NK-92 treated with Interleukin-12 subunit alpha and Interleukin-12 subunit beta, amount 100 ng/mL, for 24 hours (cell line): ENCODE measurements at regions not wholly inside any gene's neighbourhood (a gene's known extent, or its start where the extent isn't known, plus 50 kb on each side); places are given as distances from the start of the nearest gene placed in this dataset.

ENCODE experiments used
- DNase-seq: peaks from one replicate; lab custom pipeline; 2025; lab: John Stamatoyannopoulos, UW

- DNase-seq = no peak
Observed at GRCh38 chr6:2535506-2535905, 215.2 kb downstream of the MYLK4 start.

GRCh38 chr6:2534406-2535042 lies 216.2 kb downstream of the MYLK4 start:
- DNase-seq = no peak

DNA sequence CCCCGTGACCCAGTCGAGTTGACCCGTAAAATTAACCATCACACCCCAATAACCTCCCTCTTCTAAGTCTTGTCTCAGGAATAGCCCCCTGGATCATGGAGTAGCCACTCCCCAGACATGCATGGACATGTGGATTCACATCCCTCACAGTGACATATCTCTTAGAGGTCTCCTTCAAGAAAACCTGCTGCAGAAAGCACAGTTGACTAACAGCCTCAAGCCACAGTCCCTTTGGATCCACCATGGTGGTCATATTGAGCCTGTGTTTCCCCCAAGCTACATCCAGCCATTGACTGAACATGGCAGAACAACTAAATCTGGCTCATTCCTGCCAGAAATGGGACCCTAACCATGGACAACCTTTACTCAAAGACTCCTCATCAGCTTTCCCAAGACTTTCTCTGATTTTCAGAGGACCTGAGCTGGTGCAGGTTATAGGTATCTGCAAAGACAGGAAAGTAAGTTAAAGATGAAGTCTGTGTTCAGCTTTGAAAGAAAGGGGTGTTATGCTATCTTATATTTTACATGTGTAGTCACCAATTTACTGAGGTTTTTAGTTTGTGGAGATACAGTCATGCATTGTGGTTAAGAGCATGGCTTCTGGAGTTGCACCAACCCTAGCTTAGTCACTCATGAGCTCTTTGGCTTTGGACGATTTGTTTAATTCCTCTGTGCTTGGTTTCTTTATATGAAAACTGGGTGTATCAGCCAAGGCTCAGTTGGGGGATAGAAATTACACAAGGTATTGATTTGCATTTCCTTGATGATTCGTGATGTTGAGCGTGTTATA lies 219.1 kb downstream of the MYLK4 start:
- peak; percentile 37 for DNase-seq

GRCh38 chr6:2529211-2529719 lies 221.5 kb downstream of the MYLK4 start:
- no peak for DNase-seq

DNA sequence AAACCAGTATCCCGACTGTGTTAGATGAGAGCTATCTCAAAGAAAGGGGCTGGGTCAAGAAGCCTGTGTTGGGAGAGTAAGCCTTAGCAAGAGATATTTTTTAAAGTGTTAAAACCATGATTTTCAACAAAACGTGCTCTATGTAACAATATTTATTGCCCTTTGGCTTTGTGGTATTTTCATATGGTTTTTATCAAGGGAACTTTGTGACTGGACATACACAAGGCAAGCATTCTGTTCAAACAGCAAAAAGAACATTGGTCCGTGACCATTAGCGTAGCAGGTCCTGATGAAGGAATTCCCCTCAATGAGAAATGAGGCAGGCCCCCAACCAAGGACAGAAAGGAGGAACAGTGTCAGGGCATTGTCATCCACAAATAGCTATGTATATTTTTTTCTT lies 222.6 kb downstream of the MYLK4 start:
- DNase-seq = no peak

DNA sequence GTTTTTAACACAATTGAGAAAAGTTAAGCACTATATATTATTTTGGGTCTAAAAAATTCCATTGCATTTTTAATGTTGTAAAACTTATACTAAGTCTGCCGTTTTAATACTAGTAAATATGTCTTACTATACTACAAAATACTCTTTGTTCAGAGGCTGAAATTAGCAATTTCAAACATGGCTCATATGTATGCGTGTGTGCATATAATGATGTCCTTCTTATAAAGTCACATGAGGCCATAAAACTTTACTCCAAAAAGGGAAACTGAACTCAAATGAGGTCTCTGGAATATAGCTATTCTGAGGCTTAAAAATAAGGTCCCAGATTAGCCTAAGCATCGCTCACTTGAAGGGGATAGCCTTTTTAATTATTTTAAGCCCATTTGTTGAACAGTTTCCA lies 224.0 kb downstream of the MYLK4 start:
- no peak for DNase-seq

- DNase-seq = no peak
Observed at GRCh38 chr6:2524090-2524489, 226.6 kb downstream of the MYLK4 start.

DNA sequence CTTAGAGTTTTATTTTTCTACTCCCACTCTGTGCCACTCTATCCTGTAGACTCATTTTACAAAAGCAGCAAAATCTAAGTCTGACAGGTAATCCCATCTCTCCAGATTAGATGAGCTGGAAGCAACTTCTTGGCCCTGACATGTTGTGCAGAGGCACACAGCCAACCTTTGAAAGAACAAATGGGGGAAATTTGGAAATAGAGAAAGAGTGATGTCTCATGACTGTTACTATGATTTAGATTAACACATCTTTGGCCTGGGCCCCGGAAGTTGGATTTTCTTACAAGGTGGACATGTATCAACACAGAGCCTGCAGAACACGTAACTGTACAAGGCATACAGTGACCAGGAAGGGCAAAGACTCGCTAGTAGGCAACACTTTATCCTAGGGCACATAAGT lies 227.7 kb downstream of the MYLK4 start:
- DNase-seq = no peak

GRCh38 chr6:2522521-2522920 lies 228.2 kb downstream of the MYLK4 start:
- peak; percentile 44 for DNase-seq

DNA sequence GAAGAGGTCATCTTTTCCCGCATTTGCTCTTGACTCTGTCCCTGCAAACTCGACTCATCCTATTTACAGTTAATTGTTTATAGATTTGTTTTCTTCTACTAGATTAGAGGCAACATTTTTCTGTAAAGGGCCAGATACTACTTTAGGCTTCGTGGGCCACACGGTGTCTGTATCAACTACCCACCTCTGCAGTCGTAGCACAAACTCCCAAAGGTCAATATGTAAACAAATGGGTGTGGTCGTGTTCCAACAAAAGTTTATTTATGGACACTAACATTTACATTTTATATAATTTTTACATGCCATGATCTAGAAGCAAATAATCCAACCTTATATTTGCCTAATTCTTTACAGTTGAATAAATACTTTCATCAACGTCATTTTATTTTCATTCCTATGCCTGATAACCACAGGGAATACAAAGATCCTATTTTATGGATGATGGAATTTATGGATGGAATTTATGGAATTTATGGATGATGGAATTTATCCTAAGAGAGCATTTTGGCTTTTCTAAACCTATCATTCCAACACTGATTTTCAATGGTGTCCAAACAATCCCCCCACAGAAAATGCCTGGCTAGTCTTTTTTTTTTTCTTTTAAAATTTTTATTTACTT lies 232.8 kb downstream of the MYLK4 start:
- no peak for DNase-seq

GRCh38 chr6:2517401-2517800 lies 233.3 kb downstream of the MYLK4 start:
- no peak for DNase-seq

GRCh38 chr6:2516059-2516458 lies 234.7 kb downstream of the MYLK4 start:
- no peak for DNase-seq

DNA sequence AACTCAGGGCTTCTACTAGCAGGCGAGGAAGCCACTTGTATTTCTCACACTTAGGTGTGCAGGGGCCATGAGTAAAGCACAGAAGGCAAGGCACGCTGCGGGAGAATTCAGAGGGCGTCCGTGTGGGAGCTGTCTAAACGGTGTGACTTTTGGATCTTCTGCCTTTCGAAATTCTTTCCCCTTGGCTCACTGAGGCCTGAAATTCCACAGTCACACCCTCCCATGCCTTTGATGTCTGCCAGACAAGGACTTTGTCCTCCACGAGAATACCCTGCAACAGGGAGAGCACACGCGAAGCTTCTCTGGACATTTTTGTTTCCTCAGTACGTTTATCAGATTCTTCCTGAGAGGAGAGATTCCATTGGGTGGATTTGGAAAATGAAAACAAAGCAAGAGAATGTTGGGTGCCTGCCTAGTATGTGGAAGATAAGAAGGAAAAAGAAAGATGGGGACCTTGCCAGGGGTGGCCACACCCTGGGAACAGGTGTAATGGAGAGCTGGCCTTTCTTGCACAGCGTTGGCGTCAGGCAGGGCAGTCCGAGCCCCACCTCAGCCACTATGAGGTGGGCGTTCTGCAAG lies 235.7 kb downstream of the MYLK4 start:
- DNase-seq = no peak

DNA sequence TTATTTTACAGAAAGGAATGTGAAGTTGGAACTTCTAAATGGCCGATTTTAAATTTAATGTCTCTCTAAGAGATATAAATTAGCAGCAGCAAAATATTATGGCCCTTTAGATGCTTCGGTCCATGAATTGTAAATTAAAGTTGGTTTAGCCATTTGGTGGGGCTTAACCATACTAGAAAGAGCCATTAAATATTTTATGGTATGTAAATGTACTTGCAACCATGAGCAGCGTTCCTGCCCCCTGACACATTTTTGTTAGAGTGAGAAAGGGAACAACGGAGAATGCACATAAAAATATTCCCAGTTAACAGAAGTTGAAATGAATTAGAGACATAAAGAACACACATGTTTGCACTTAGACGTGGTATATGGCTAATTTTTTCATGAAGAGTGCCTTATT lies 237.9 kb downstream of the MYLK4 start:
- no peak for DNase-seq

GRCh38 chr6:2510316-2510715 lies 240.4 kb downstream of the MYLK4 start:
- no peak for DNase-seq

GRCh38 chr6:2509711-2510110 lies 241.0 kb downstream of the MYLK4 start:
- no peak for DNase-seq

GRCh38 chr6:2508071-2508470 lies 242.7 kb downstream of the MYLK4 start:
- DNase-seq = no peak

- no peak for DNase-seq
Observed at GRCh38 chr6:2507521-2508037, 243.1 kb downstream of the MYLK4 start.

DNA sequence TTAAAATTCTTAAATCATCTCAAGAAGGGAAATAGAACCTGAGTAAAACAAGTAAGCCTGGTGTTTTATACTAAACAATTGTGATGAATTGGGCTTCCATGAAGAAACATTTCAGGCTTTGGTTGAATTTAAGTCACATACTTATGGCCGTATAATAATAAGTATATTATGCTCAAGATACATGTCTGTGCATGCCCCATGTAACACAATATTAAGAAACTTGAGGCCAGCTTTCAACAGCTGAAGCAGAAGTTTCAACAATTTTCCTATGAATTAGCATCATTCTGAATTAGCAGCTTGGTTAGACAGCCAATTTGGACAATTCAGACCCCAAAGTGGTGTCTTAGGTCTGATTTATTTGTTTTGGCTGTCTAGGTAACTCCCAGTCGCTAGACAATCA lies 243.7 kb downstream of the MYLK4 start:
- DNase-seq = no peak

DNA sequence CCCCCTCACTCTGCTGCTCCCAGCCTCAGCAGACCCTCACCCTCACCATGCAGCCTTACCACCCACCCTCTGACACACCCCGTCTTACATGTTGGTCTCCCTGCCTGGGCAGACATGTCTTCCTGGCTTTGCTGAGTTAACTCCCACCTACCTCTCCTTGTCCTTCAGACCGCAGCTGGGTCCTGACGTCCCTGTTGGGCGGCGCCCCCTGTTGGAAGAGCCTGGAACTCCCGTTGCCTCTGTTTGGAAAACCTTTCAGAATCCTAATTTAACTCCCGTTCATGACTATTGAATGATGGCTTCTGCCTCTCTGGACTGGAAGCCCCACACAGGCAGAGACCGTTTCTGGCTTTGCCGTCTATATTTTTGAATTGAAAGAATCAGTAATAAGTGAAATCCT lies 245.1 kb downstream of the MYLK4 start:
- no peak for DNase-seq

DNA sequence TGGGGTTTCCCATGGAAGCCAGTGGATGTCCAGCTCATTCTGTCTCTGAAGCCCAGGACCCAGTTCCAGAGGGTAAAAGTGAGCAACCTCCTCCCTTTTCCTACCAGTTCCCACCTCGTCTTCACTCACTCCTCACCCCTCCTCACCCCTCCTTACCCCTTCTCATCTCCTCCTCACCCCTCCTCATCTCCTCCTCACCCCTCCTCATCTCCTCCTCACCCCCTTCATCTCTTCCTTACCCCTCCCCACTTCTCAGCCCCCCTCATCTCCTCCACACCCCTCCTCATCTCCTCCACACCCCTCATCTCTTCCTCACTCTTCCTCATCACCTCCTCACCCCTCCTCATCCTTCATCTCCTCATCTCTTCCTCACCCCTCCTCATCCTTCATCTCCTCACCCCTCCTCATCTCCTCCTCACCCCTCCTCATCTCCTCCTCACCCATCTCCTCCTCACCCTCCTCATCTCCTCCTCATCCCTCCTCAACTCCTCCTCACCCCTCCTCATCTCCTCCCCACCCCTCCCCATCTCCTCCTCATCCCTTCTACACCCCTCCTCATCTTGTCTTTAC lies 246.1 kb downstream of the MYLK4 start:
- no peak for DNase-seq

DNA sequence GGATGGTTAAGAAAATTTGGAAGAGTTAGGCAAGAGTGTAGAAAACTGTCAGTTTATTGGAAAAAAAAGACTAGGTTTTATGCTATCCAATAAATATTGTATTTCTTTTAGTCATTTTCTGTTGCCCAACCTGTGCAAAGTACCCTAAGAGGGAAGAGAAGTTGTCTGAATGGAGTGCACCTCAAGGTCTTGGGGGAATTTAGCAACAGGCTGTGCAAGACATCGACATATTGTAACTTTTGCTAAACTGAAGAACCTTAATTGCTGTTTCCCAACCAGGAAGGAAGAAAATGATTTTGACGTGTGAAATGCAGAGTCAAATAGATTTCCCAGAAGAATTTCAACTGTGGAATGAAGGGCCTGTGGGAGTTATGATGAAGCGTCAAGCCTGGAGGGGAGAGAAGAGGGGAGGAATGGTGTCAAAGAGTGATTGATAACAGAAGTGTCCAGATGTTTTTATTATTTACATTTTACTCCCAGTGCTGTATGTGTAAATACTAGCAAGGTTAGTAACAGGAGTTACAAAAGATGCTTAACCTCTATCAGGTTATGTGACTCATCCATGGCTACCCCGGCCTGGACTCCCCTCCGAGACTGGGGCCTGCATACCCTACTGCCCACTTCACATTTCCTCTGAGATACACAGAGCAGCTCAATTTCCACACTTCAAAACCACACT lies 246.8 kb downstream of the MYLK4 start:
- peak; percentile 52 for DNase-seq
